GM19351 (cell line): ENCODE measurements at regions not wholly inside any gene's neighbourhood (a gene's known extent, or its start where the extent isn't known, plus 50 kb on each side); places are given as distances from the start of the nearest gene placed in this dataset.
"Not testable (repeated sequence)": the region's sequence is repeated elsewhere in the genome, so short reads cannot be mapped to it uniquely, and the experiment has no call there.

ENCODE experiments used
- ATAC-seq: cut with Tn5 transposase; IDR thresholded peaks from one replicate; pipeline ENCODE4 v1.9.1; 2021; ENCODE audit warnings: mild to moderate bottlenecking, moderate library complexity; ENCODE audit not compliant: unreplicated experiment

- ATAC-seq: no peak
These were observed 52.5 kb downstream of the RHOB start for GRCh38 chr2:20499387-20499786.

GRCh38 chr2:20501974-20502373 is 55.1 kb downstream of the RHOB start:
- ATAC-seq: no peak

GRCh38 chr2:20502496-20502895 is 55.6 kb downstream of the RHOB start:
- ATAC-seq: not testable (repeated sequence)

- ATAC-seq: no peak
These were observed 57.3 kb downstream of the RHOB start for GRCh38 chr2:20504174-20504573.

- no peak for ATAC-seq
These were observed 59.4 kb downstream of the RHOB start for GRCh38 chr2:20506201-20506685.

- peak; percentile 100 for ATAC-seq
These were observed 60.4 kb downstream of the RHOB start for GRCh38 chr2:20507166-20507692.

GRCh38 chr2:20507711-20508110 is 60.8 kb downstream of the RHOB start:
- ATAC-seq: no peak

- no peak for ATAC-seq
These were observed 62.5 kb downstream of the RHOB start for GRCh38 chr2:20509301-20509769.

- ATAC-seq: no peak
These were observed 63.1 kb downstream of the RHOB start for GRCh38 chr2:20509770-20510490.

GRCh38 chr2:20511130-20511529 is 64.3 kb downstream of the RHOB start:
- ATAC-seq: no peak

- no peak for ATAC-seq
These were observed 65.3 kb downstream of the RHOB start for GRCh38 chr2:20512061-20512605.

GRCh38 chr2:20513946-20514345 is 67.1 kb downstream of the RHOB start:
- no peak for ATAC-seq

- no peak for ATAC-seq
These were observed 67.9 kb downstream of the RHOB start for GRCh38 chr2:20514596-20515269.

- no peak for ATAC-seq
These were observed 68.7 kb downstream of the RHOB start for GRCh38 chr2:20515290-20516220.

- ATAC-seq: no peak
These were observed 69.4 kb downstream of the RHOB start for GRCh38 chr2:20516291-20516645.

- peak; percentile 91 for ATAC-seq
These were observed 69.9 kb downstream of the RHOB start for GRCh38 chr2:20516646-20517341.

GRCh38 chr2:20519309-20519708 is 72.4 kb downstream of the RHOB start:
- ATAC-seq: no peak

- no peak for ATAC-seq
These were observed 73.3 kb downstream of the RHOB start for GRCh38 chr2:20520128-20520527.

GRCh38 chr2:20521193-20521592 is 74.3 kb downstream of the RHOB start:
- no peak for ATAC-seq

GRCh38 chr2:20521682-20522189 is 74.9 kb downstream of the RHOB start:
- ATAC-seq: no peak
